K562 (cell line): ENCODE measurements at regions not wholly inside any gene's neighbourhood (a gene's known extent, or its start where the extent isn't known, plus 50 kb on each side); places are given as distances from the start of the nearest gene placed in this dataset.

Experiments
- CHCHD3 ChIP-seq: fragments of 250-450 bp; sonication (Bioruptor Pico); IDR thresholded peaks from 2 replicates; pipeline ENCODE4 v2.1.2; 2022; ENCODE audit warnings: mild to moderate bottlenecking
- DIDO1 ChIP-seq: fragments of 450-650 bp; IDR thresholded peaks from 2 replicates; pipeline ENCODE4 v1.6.1; 2016; ENCODE audit warnings: low read depth, missing biosample characterization, missing genetic modification characterization
- TAF9B ChIP-seq: fragments of 450-650 bp; IDR thresholded peaks from 2 replicates; pipeline ENCODE4 v1.6.1; 2018; ENCODE audit warnings: mild to moderate bottlenecking; ENCODE audit not compliant: partially characterized antibody
- TF ChIP-seq, protein P1 (sequence below): fragments of 450-650 bp; IDR thresholded peaks from 2 replicates; pipeline ENCODE4 v1.6.1; 2016; ENCODE audit warnings: low read depth

DNA sequence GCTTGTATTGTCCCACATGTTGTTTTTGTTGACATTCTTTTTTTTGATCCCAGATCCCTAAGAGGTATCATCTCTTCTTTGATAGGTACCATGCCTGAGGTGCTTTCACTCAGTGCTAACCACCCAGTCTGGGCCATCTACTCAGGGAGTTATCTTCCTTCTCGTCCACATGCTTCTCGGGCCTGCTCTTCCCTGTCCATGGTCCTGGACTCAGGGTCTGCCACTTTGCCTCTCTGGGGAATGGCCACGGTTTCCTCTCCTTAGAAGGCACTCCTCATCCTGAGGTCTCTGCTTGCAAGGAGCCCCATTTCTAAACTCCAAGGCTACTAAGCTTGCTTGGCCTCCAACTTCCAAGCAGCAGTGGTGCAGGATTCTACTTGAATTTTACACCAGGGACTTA, 227.0 kb upstream of the NCAM1 start (continued):
- TF ChIP-seq, protein P1, sequence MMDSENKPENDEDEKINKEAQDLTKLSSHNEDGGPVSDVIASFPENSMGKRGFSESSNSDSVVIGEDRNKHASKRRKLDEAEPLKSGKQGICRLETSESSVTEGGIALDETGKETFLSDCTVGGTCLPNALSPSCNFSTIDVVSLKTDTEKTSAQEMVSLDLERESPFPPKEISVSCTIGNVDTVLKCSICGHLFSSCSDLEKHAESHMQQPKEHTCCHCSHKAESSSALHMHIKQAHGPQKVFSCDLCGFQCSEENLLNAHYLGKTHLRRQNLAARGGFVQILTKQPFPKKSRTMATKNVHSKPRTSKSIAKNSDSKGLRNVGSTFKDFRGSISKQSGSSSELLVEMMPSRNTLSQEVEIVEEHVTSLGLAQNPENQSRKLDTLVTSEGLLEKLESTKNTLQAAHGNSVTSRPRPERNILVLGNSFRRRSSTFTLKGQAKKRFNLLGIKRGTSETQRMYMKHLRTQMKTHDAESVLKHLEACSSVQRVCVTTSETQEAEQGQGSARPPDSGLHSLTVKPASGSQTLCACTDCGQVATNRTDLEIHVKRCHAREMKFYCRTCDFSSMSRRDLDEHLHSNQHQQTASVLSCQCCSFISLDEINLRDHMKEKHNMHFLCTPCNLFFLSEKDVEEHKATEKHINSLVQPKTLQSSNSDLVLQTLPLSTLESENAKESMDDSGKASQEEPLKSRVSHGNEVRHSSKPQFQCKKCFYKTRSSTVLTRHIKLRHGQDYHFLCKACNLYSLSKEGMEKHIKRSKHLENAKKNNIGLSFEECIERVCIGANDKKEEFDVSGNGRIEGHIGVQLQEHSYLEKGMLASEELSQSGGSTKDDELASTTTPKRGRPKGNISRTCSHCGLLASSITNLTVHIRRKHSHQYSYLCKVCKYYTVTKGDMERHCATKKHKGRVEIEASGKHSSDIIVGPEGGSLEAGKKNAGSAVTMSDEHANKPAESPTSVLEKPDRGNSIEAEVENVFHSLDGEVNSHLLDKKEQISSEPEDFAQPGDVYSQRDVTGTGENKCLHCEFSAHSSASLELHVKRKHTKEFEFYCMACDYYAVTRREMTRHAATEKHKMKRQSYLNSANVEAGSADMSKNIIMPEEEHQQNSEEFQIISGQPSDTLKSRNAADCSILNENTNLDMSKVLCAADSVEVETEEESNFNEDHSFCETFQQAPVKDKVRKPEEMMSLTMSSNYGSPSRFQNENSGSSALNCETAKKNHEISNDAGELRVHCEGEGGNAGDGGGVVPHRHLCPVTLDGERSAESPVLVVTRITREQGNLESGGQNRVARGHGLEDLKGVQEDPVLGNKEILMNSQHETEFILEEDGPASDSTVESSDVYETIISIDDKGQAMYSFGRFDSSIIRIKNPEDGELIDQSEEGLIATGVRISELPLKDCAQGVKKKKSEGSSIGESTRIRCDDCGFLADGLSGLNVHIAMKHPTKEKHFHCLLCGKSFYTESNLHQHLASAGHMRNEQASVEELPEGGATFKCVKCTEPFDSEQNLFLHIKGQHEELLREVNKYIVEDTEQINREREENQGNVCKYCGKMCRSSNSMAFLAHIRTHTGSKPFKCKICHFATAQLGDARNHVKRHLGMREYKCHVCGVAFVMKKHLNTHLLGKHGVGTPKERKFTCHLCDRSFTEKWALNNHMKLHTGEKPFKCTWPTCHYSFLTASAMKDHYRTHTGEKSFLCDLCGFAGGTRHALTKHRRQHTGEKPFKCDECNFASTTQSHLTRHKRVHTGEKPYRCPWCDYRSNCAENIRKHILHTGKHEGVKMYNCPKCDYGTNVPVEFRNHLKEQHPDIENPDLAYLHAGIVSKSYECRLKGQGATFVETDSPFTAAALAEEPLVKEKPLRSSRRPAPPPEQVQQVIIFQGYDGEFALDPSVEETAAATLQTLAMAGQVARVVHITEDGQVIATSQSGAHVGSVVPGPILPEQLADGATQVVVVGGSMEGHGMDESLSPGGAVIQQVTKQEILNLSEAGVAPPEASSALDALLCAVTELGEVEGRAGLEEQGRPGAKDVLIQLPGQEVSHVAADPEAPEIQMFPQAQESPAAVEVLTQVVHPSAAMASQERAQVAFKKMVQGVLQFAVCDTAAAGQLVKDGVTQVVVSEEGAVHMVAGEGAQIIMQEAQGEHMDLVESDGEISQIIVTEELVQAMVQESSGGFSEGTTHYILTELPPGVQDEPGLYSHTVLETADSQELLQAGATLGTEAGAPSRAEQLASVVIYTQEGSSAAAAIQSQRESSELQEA: no peak
- TF ChIP-seq CHCHD3: no peak
- TF ChIP-seq DIDO1 (tag): no peak
- no peak for TF ChIP-seq TAF9B
